ENCODE measurements at regions not wholly inside any gene's neighbourhood (a gene's known extent, or its start where the extent isn't known, plus 50 kb on each side); places are given as distances from the start of the nearest gene placed in this dataset.

GRCh38 chr2:49839818-49840217 lies 685.5 kb upstream of the FSHR start:
- Mint-ChIP-seq H3K36me3 (ENCODE audit: low read depth) (no peaks in the 10 kb centered on the region), H3K4me1 (ENCODE audit: low read depth) (no peaks in the 10 kb centered on the region), H3K27me3 (ENCODE audit: insufficient read depth) (no peaks in the 10 kb centered on the region), H3K27ac (no peak overlapping the region), H3K9me3 (peaks cover 29% of the 10 kb centered on the region), H3K4me3 (no peak overlapping the region)
- no peak for TF ChIP-seq CTCF (IDR thresholded peaks at IDR 0.05)
- DNase-seq, result no peak

GRCh38 chr2:49837561-49838293 lies 683.4 kb upstream of the FSHR start:
- H3K4me3 Mint-ChIP-seq, result no peak overlapping the region
- no peaks in the 10 kb centered on the region for H3K36me3 Mint-ChIP-seq (ENCODE audit: low read depth)
- no peaks in the 10 kb centered on the region for H3K27me3 Mint-ChIP-seq (ENCODE audit: insufficient read depth)
- H3K4me1 Mint-ChIP-seq (ENCODE audit: low read depth), result no peaks in the 10 kb centered on the region
- peaks cover 18% of the 10 kb centered on the region; the same call in 1 of the 2 replicates for H3K9me3 Mint-ChIP-seq
- no peak overlapping the region for H3K27ac Mint-ChIP-seq
- TF ChIP-seq CTCF (IDR thresholded peaks at IDR 0.05), result no peak
- DNase-seq, result no peak

GRCh38 chr2:49836017-49836416 lies 681.7 kb upstream of the FSHR start:
- Mint-ChIP-seq H3K4me1 (ENCODE audit: low read depth) (no peaks in the 10 kb centered on the region), H3K27me3 (ENCODE audit: insufficient read depth) (no peaks in the 10 kb centered on the region; the same call in 1 of the 2 replicates), H3K9me3 (peaks cover 19% of the 10 kb centered on the region), H3K4me3 (no peak overlapping the region), H3K36me3 (ENCODE audit: low read depth) (no peaks in the 10 kb centered on the region), H3K27ac (no peak overlapping the region)
- TF ChIP-seq CTCF (IDR thresholded peaks at IDR 0.05), result no peak
- no peak for DNase-seq

DNA sequence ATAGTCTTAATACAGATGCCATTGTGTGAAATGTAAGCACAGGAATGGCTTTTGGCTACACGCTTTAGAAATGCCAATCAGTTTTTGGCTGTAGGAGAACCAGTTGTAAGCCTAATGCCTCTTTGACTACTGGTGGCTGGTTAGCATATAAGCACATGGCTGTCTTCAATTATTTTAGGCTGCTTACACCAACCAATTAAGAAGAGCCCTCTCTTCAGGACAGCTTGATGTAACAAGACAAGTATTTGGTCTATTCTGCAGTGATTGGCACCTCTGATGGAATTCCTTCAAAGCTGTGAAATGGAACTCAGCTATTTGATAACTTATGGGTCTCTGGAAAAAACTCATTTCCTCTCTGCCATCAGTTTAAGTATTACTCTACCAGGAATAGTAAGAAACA lies 680.1 kb upstream of the FSHR start:
- no peaks in the 10 kb centered on the region for H3K4me1 Mint-ChIP-seq (ENCODE audit: low read depth)

GRCh38 chr2:49832555-49832954 lies 678.2 kb upstream of the FSHR start:
- H3K36me3 Mint-ChIP-seq (ENCODE audit: low read depth), result no peaks in the 10 kb centered on the region
- H3K4me3 Mint-ChIP-seq, result no peak overlapping the region
- peaks cover 24% of the 10 kb centered on the region for H3K9me3 Mint-ChIP-seq
- no peaks in the 10 kb centered on the region for H3K4me1 Mint-ChIP-seq (ENCODE audit: low read depth)
- no peak for DNase-seq
- no peak for TF ChIP-seq CTCF (IDR thresholded peaks at IDR 0.05)
- no peak overlapping the region for H3K27ac Mint-ChIP-seq
- no peaks in the 10 kb centered on the region; the same call in 1 of the 2 replicates for H3K27me3 Mint-ChIP-seq (ENCODE audit: insufficient read depth)

More for the DNA sequence above, 680.1 kb upstream of the FSHR start:
- Mint-ChIP-seq H3K27me3 (ENCODE audit: insufficient read depth) (no peaks in the 10 kb centered on the region; the same call in 1 of the 2 replicates), H3K36me3 (ENCODE audit: low read depth) (no peaks in the 10 kb centered on the region), H3K9me3 (peaks cover 23% of the 10 kb centered on the region), H3K4me3 (no peak overlapping the region), H3K27ac (no peak overlapping the region)
- TF ChIP-seq CTCF (IDR thresholded peaks at IDR 0.05), result no peak
- DNase-seq, result no peak
